ENCODE measurements at regions not wholly inside any gene's neighbourhood (a gene's known extent, or its start where the extent isn't known, plus 50 kb on each side); places are given as distances from the start of the nearest gene placed in this dataset.

- TF ChIP-seq CTCF (conservative IDR thresholded peaks at IDR 0.05; ENCODE audit: low read depth) = no peak
- no peak overlapping the region for H3K27ac ChIP-seq
- CTCF ChIA-PET = interaction anchor here (1.0 kb wide), 2 partner anchors 9 to 75 kb away, joined by 3 read pairs; no protein-coding TSS in a partner anchor
- POLR2A ChIA-PET (ENCODE audit: low non-redundant PET) = no interaction called here
- no peak for DNase-seq (ENCODE audit: low spot score)
Observed at GRCh38 chr5:142437563-142437962, 112.7 kb upstream of the SPRY4 start.

GRCh38 chr5:142435410-142436115 is 110.7 kb upstream of the SPRY4 start:
- POLR2A ChIA-PET (ENCODE audit: low non-redundant PET) = no interaction called here

GRCh38 chr5:142434322-142434612 is 109.4 kb upstream of the SPRY4 start:
- CTCF ChIA-PET = no interaction called here
- no peak overlapping the region for H3K27ac ChIP-seq
- no peak for TF ChIP-seq CTCF (conservative IDR thresholded peaks at IDR 0.05; ENCODE audit: low read depth)
- DNase-seq (ENCODE audit: low spot score) = no peak
- POLR2A ChIA-PET (ENCODE audit: low non-redundant PET) = no interaction called here

More at GRCh38 chr5:142435410-142436115, 110.7 kb upstream of the SPRY4 start:
- CTCF ChIA-PET = interaction anchor here (1.1 kb wide), 1 partner anchor 28 kb away, joined by 3 read pairs; no protein-coding TSS in a partner anchor
- no peak overlapping the region for H3K27ac ChIP-seq
- no peak for TF ChIP-seq CTCF (conservative IDR thresholded peaks at IDR 0.05; ENCODE audit: low read depth)
- no peak for DNase-seq (ENCODE audit: low spot score)

GRCh38 chr5:142433526-142434321 is 108.9 kb upstream of the SPRY4 start:
- DNase-seq (ENCODE audit: low spot score) = no peak
- ChIA-PET CTCF (no interaction called here), POLR2A (ENCODE audit: low non-redundant PET) (no interaction called here)
- H3K27ac ChIP-seq = no peak overlapping the region
- no peak for TF ChIP-seq CTCF (conservative IDR thresholded peaks at IDR 0.05; ENCODE audit: low read depth)

- H3K27ac ChIP-seq = no peak overlapping the region
- CTCF ChIA-PET = interaction anchor here (0.6 kb wide), 1 partner anchor 546 kb away, joined by 5 read pairs; no protein-coding TSS in a partner anchor
- DNase-seq (ENCODE audit: low spot score) = no peak
- no peak for TF ChIP-seq CTCF (conservative IDR thresholded peaks at IDR 0.05; ENCODE audit: low read depth)
- POLR2A ChIA-PET (ENCODE audit: low non-redundant PET) = no interaction called here
Observed at GRCh38 chr5:142432961-142433360, 108.1 kb upstream of the SPRY4 start.

- CTCF ChIA-PET = interaction anchor here (0.6 kb wide), 2 partner anchors 114 to 547 kb away, joined by 3 to 5 read pairs; no protein-coding TSS in a partner anchor
- DNase-seq (ENCODE audit: low spot score) = no peak
Observed at GRCh38 chr5:142432369-142432863, 107.6 kb upstream of the SPRY4 start.

More at GRCh38 chr5:142432369-142432863, 107.6 kb upstream of the SPRY4 start:
- no peak overlapping the region for H3K27ac ChIP-seq
- POLR2A ChIA-PET (ENCODE audit: low non-redundant PET) = no interaction called here
- TF ChIP-seq CTCF (conservative IDR thresholded peaks at IDR 0.05; ENCODE audit: low read depth) = no peak
